HFF-Myc (cell line): ENCODE measurements at regions not wholly inside any gene's neighbourhood (a gene's known extent, or its start where the extent isn't known, plus 50 kb on each side); places are given as distances from the start of the nearest gene placed in this dataset.

ENCODE experiments used
- DNase-seq: peaks from one replicate; pipeline ENCODE4 v3.0.0-alpha.2; 2011; ENCODE audit warnings: low read depth; ENCODE audit errors: extremely low read depth
- H3K4me3 ChIP-seq: replicated peaks from 2 replicates; pipeline ENCODE4 v1.5.1; 2011; ENCODE audit warnings: low read depth, mild to moderate bottlenecking, control low read depth, low read length
- TF ChIP-seq, protein P1 (sequence below): IDR thresholded peaks from 2 replicates; pipeline ENCODE4 v1.5.1; 2012; ENCODE audit warnings: mild to moderate bottlenecking, low read depth, low read length, control low read depth; ENCODE audit errors: missing control alignments

DNA sequence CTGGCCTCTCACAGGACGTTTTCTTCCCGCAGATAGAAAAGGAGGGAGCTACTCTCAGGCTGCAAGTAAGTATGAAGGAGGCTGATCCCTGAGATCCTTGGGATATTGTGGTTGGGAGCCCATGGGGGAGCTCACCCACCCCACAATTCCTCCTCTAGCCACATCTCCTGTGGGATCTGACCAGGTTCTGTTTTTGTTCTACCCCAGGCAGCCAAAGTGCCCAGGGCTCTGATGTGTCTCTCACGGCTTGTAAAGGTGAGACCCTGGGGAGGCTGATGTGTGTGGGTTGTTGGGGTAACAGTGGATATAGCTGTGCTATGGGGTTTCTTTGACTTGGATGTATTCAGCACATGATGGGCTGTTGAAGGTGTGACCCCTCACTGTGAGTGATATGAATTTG is 52.0 kb upstream of the POLR1H start:
- no peak overlapping the region for H3K4me3 ChIP-seq
- TF ChIP-seq, protein P1, sequence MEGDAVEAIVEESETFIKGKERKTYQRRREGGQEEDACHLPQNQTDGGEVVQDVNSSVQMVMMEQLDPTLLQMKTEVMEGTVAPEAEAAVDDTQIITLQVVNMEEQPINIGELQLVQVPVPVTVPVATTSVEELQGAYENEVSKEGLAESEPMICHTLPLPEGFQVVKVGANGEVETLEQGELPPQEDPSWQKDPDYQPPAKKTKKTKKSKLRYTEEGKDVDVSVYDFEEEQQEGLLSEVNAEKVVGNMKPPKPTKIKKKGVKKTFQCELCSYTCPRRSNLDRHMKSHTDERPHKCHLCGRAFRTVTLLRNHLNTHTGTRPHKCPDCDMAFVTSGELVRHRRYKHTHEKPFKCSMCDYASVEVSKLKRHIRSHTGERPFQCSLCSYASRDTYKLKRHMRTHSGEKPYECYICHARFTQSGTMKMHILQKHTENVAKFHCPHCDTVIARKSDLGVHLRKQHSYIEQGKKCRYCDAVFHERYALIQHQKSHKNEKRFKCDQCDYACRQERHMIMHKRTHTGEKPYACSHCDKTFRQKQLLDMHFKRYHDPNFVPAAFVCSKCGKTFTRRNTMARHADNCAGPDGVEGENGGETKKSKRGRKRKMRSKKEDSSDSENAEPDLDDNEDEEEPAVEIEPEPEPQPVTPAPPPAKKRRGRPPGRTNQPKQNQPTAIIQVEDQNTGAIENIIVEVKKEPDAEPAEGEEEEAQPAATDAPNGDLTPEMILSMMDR = no peak
- no peak for DNase-seq
